GM04503 (cell line): ENCODE measurements at regions not wholly inside any gene's neighbourhood (a gene's known extent, or its start where the extent isn't known, plus 50 kb on each side); places are given as distances from the start of the nearest gene placed in this dataset.
"Not testable (repeated sequence)": the region's sequence is repeated elsewhere in the genome, so short reads cannot be mapped to it uniquely, and the experiment has no call there.

Source experiments
- DNase-seq: peaks from one replicate; pipeline ENCODE4 v3.0.0-alpha.2; 2012; ENCODE audit warnings: low read depth

DNA sequence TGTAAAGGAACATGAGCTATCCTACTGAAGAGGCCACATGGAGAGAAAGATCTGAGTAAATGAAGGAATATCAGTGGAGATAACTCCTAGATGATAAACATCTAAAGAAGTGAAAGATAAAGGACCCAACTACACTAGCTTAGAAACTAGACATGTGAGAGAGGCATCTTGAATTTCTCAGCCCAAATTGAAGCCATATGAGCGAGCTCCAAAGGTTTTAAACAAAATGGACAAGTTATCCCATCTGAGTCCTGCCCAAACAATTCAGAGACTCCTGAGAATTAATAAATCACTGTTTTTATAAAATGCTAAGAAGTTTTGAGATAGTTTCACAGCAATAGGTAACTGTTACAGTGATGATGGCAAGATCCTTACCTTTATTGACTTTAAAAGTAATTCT, 438.9 kb downstream of the NAV3 start:
- DNase-seq: no peak

DNA sequence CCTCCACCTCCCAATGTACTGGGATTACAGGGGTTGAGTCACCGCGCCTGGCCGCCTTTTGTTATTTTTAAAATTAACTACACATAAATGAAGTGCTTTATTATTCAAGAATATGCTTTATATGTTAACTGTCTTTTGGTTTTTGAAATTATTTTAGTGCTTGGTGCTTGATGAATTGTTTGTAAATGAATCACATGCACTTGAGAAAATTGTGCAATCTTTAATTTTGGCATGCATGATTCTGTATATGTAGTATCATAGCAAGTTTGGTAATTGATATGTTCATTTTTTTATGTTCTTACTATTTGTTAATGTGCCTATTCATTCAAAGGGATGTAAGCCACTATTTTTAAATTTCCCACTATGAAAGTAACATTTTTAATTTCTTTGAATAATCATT, 440.9 kb downstream of the NAV3 start:
- peak; percentile 5 for DNase-seq

DNA sequence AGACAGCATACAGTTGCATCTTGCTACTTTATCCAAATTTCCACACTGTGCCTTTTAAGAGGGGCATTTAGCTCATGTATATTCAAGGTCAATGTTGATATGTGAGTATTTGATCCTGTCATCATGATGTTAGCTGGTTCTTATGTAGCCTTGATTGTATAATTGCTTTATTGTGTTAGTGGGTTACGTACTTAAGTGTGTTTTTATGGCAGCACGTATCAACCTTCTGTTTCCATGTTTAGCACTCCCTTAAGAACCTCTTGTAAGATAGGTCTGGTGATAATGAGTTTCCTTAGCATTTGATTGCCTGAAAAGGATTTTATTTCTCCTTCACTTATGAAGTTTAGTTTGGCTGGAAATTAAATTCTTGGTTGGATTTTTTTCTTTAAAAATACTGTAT, 445.2 kb downstream of the NAV3 start:
- no peak for DNase-seq

DNA sequence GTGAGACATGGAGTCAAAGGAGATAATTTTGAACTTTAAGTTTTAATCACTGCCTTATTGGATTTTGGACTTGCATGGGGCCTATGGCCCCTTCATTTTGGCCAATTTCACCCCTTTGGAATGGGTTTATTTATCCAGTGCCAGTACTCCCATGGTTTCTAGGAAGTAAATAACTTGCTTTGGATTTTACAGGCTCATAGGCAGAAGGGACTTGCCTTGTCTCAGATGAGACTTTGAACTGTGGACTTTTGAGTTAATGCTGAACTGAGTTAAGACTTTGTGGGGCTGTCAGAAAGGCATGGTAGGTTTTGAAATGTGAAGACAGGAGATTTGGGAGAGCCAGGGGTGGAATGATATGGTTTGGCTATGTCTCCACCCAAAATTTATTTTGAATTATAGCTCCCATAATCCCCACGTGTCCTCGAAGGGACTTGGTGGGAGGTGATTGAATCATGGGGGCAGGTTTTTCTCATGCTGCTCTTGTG, 448.1 kb downstream of the NAV3 start:
- DNase-seq: no peak

DNA sequence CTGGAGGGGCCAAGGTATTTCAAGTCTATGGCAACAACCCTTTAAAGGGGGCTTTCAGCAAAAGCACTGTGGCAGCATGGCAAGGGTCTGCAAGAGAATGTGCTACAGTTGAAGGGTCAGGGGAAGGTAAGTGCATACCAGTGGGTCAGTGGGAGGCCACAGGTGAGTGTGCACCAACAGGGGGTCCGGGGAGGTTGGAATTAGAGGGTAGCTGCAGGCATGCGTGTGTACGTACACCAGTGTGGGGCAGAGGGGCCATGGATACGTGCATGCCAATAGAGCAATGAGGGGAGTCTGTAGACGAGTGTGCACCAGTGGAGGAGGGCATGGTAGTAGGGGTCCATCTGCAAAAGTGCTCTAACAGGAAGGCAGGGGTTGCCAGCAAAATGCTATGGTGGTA, 448.9 kb downstream of the NAV3 start:
- DNase-seq: no peak

DNA sequence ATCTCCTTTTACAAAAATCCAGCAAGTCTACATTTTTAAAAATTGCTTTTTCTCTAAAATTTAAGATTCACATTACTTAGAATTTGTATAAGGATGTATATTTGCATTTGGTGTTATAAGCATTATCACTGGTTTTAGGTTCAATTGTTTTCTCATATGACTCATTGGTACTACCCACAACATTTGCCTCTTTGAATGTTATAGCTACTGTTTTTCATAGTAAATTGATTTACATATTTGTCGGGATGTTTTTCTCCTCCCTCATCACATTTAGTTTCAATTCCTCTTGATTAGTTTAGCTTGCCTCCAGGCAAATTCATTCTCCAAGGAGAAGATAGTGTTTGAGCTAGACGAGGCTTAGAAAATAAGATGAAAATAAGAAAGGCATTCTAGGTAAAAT, 450.4 kb downstream of the NAV3 start:
- DNase-seq: not testable (repeated sequence)

DNA sequence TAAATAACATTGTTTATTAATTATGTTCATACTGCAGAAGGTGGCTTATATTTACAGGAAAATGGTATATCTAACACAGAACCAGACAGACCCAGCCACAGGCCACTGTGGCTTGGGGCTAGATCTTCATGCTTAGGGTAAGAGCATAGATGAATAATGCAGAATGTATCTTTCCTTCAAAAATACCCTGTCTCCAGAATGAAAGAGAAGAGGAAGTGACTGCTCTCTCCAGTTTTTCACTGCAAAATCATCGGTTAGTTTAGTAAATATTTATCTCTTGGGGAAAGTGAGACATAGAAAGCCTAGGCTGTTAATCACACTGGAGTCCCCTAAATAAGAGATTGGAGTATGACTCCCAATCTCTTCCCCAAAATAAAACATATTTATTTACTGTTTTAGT, 453.7 kb downstream of the NAV3 start:
- no peak for DNase-seq

DNA sequence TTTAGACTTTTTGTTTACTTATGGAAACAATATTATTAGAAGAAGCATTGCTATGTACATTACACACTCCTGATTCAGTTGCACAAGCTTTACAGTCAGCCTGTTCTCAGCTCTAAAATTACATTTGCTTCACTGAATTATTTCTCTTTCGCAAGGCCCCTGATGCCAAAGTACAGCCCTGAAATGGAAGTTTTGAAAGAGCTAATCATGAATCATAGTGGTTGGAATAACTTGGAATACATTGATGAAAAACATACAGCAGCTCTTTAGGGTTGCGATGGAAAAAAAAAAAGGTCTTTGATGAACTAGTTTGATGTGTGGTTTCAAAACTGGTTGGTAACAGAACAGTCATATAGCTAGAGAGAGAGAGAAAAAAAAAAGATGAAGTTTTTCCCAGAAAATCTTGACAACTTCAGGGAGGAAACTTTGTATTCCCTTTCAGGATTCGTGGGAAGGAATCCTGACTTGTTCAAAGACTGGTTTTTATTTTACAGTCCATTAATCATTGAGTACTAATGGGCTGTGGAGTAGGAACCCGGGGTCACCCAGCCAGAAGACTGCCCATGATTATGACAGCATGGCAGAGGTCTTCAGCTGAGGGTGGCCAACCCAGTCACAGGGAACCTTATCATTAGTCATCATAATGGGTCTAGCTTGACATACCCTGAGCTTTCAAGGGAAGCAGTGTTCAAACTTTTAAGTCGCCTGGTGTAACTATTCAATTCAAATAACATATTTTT, 460.1 kb downstream of the NAV3 start:
- peak; percentile 94 for DNase-seq

DNA sequence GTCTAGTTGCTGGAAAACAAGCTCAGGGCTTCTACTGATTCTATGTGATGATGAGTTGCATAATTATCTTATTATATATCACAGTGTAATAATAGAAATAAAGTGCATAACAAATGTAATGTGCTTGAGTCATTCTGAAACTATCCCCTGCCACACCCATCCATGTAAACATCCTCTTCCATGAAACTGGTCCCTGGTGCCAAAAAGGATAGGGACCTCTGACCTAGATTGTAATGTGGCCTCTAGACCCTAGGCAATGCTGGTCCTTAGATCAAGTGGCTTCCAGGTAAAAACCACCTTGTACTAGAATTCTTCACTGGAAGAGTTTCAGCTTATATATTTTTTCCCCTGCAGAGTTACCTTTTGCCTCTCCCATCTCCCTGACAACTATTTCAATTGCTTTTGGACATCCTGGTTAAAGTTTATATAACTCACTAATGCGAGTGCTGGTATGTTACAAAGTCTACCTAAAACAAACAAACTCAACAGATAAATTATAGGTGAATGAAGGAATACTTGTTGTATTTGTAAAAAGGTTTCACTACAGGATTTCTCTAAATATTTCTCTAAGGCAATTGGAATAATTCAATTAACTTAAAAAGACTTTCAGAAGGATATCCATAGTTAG, 462.5 kb downstream of the NAV3 start:
- DNase-seq: peak; percentile 3

DNA sequence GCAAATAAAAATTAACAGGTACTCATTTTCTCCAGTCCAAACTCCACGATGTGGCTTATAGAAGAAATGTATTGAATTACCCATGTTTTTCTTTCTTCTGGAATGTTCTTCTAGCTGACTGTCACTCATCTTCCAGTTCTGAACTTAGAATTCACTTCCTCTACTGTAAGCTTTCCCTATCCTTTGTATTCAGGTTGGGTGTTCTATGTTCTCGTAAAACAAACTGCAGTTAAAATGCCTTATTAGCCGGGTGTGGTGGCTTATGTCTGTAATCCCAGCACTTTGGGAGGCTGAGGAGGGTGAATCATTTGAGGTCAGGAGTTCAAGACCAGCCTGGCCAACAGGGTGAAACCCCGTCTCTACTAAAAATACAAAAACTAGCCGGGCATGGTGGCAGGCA, 470.6 kb downstream of the NAV3 start:
- DNase-seq: not testable (repeated sequence)

DNA sequence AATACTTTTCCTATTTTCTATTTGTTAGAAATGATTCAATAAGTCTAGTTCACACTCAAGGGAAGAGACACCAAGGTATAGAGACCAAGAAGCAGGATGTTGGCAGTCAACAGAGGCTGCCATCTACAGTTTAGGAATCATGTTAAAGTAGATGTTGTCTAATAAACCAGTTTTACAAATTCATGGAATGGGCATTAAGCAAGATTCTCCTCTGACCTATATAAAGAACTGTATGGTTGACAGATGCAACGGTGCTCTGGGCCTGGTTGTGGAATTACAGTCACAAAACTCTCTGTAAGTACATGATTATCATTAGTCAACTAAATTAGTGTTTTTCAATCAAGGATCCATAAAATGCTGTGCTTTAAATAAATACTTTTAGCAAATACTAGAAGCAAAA, 475.1 kb downstream of the NAV3 start:
- DNase-seq: no peak

DNA sequence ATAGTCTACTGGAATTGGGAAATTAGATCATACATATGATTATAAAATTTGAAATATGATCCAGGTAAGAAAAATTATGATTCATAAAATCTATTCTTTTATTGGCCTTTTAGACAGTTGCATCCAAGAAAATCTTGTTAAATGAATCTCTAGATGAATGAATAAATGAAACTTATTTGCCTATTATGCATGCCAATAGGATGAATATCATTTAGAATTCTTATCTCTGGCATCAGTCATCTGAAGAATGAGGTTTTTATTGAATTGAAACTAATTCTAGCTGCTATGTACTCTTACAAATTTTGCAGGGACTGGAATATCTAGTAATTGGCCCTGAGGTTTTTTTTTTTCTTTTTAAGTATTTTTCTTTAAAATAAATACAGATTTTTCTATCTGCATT, 475.5 kb downstream of the NAV3 start:
- DNase-seq: no peak

DNA sequence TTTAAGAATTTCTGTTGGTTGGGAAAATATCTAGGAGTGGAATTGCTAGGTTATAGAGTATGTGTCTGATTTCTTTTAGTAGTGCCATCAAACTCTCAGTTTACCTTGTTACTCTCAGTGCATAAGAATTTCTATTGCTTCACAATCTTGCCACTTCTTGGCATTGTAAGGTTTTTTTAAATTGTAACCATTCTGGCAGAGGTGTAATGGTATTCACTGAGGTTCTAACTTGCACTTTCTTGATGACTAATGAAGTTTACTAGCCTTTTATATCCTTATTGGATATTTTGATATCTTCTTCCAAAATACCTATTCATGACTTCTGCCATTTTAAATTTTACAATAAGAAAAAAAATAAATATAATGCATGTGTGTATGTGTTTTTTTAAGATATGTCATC, 478.0 kb downstream of the NAV3 start:
- DNase-seq: no peak

DNA sequence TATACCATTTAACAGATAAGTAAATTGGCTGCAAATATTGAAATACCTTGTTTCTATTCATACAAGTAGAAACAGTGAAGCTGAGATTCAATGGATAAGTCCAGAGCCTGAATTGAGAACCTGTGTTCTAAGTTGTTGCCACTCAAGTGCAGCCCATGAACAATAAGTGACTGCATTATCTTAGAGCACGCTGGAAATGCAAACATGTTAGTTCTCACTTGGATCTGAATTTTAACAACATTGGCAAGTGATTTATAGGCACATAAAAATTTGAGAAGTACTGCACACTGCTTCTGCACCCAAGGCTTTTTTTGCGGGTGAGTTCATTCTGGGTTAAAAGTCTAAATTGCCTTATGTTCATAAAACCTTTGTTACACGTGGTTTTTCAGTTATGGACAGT, 484.3 kb downstream of the NAV3 start:
- no peak for DNase-seq

DNA sequence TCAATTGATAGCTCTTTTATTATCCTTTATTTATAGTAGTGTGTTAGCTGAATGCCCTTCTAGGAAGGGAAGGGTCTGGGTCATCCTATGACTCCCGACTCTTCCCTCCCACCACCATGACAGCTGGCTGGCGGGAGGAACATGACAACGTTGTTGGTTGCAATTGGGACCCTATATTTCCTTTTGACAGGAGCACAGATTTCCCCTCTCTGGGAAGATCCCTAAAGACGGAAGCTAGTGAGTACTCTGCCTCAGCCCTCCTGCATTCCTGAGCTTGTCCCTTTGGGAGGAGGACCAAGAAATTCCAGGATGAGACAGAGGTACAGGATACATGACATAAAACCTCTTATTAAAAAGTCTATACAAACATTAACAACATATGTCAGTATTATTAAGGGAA, 485.4 kb downstream of the NAV3 start:
- no peak for DNase-seq

DNA sequence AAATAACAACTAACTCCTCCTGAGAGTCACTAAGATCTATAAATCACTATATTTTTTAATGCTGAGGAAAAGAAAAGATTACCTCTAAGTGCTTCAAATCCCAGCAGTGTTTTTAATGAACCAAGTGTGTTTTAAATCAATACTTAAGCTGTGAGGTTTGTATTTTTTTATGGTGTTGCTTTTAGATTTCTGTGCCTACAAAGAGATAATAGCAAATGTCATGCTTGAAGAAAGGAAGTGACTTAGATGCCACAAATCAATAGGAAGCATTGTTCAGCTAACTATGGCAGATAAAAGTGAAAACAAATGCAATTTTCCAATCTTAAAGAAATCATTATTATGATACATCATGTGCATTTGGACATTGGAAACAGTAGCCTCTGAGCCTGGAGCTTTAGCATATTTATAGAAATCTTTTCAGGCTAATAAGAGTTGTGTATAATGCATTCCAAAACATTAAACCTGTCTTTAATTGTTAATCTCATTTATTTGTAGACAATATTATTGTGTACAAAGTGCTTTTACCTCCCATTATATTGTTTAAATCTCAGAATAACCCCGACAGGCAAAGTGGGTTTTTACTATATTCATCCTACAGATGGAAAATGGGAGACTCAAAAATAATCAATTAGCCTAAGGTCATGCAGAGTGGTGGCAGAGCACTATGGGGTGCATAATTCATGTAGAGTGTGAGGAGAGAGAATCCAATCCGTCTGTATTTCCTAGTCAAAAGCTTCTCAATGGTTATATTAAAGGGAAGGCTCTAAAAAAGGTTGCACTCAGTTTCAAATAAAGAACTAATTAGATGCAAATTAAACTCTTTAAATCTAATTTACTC, 486.2 kb downstream of the NAV3 start:
- DNase-seq: no peak

DNA sequence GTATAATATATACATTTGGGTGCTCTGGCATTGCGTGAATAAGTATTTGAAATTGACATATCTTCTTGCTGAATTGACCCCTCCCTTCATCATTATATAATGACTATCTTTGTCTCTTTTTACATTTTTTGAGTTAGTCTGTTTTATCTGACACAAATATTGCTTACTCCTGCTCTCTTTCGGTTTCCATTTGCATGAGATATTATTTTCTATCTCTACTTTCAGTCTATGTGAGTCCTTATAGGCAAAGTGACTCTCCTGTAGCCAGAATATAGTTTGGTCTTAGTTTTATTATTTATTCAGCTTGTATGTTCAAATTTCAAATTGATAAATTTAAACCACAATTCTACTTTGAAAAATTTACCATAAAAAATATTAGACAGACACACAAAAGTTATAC, 491.0 kb downstream of the NAV3 start:
- DNase-seq: no peak

DNA sequence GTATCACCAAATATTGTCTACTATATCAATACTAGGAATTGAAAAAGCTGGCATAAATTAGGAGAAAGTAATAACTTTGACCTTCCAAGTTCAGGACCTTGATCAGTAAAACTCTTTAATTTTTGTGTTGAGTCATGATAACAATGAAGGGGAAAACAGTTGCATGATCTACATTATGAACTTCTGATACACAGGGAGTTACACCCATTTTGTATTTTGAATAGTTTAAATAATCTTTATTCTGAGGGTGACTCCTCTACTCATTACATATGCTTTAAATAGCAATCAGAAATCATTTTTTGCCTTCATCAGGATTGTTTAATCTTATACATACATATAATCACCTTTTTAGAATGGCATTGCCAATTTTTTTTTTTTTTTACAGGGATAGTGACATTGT, 492.5 kb downstream of the NAV3 start:
- DNase-seq: no peak

DNA sequence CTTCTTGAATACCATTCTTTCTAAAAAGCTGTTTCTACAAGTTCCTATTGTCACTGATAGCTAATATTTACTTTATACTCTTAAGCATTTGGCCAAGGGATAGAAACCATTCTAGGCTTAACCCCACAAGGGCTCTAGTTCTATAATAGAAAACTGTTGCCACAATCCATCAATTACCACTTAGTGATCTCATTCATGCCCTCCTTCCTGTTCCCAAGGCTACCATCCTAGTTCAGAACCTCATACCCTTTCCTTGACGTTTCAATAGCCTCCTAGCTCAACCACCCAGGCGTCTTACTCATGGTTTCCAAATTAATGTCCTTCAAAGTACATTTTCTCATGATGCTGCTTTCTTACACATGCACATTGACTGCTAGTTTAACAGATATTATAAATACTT, 493.5 kb downstream of the NAV3 start:
- no peak for DNase-seq

DNA sequence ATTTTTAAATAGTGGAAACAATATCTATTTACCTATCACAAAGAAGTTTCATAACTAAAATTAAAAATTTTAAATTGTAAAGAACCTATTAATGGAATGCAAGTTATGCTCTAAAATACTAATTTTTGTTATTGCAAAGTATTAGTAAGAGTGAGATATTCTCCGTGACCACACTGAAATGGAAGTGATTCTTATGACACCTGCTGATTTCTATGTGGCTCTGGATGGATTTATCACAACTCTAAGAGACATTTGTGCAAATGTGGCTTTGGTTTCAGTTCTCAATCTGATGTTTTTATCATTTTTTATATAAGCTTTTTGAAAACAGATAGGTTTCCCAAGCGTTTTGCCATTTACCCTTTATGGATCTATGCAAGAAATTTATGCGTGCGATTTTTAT, 497.8 kb downstream of the NAV3 start:
- no peak for DNase-seq

DNA sequence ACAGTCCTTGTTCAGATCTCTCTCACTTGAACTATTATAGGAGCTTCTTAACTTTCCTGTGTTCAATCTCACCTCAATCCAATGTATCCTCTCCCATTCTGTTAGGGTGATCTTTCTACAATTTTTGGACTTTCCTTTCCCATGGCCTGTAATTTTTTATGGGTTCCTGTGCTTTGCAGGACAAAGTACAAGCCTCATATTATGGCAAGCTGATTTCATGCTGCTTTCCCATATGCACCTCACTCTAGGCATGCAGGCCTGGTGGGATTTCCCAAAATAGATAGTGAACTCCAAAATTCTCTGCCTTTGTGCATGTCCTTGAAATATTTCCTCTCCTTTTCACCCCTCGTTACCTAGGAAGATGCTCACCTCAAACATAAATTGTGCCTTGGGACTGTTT, 499.4 kb downstream of the NAV3 start:
- no peak for DNase-seq

DNA sequence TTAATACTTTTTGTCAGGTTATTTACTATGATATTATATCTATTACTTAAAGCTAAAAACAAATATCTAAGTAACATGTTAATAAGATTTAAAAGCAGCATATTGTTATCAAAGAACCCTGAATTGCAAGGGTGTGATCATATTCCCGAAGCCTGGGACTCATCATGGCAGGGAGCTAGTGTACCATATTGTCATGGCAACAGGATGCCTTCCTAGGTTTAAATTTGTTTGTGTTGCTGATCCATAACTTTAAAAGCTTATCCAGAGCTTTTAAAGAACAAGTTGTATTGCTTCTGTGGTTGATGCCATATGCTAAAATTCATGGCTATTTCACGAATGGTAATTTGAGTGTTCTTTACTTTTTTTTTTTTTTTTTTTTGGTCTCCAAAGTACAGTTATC, 500.5 kb downstream of the NAV3 start:
- DNase-seq: no peak

DNA sequence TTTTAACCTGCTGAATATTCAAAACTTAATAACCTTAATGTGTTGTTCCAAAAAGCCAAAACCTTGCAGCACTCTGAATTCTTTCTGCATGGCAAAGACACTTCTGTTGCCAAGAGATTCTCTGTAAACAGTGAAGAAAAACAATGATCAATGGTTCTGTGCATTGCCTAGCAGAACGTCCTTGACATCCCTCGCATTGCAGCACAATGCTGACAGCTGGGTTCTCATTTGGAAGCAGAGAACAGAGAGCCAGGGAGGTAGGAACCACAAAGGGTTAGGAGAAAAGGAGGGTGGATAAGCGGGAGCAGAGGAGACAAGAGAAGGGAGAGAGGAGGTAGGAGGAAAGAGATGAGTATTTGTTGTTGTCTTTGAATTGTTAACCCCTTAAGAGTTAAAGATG, 501.1 kb downstream of the NAV3 start:
- DNase-seq: no peak
